ENCODE measurements at regions not wholly inside any gene's neighbourhood (a gene's known extent, or its start where the extent isn't known, plus 50 kb on each side); places are given as distances from the start of the nearest gene placed in this dataset.

DNA sequence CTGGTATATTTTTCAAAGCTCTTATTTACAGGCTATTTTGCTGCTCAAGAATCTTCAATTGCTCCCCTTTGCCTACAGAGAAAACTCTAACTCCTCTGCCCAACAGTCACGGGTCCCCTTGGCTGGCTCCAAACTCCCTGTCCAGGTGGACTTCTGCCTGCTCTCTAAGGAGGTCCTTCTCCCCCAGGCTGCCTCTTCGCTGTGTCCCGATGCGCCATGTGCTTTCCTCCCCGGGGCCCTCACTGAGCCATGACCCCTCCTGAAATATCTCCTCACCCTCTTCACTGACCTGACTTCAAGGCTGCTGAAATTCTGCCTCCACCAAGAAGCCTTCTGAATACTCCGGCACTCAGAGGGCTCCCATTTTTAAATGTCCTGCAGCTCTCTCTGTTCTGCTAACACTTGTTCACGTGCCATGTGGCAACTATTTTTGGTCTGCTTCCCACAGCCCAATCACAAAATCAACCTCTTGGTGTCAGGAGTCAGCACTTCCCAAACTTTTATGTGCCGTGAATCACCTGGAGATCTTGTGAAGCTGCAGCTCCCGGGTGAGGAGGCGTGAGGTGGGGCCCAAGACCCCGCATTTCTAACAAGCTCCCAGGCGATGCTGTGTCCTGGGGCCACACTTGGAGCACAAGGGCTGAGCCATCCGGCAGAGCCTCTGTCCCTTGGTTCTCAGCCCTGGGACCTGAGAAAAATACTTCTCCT lies 85.7 kb upstream of the COL13A1 start:
- intact Hi-C loops (cut with micrococcal nuclease) = loop anchor here (2.0 kb wide), 1 partner anchor 201 kb away; no protein-coding TSS in a partner anchor

GRCh38 chr10:69716711-69717560 lies 84.8 kb upstream of the COL13A1 start:
- intact Hi-C loops (cut with micrococcal nuclease) = loop anchor here (1.0 to 2.0 kb wide), 2 partner anchors 73 to 202 kb away; no protein-coding TSS in a partner anchor

DNA sequence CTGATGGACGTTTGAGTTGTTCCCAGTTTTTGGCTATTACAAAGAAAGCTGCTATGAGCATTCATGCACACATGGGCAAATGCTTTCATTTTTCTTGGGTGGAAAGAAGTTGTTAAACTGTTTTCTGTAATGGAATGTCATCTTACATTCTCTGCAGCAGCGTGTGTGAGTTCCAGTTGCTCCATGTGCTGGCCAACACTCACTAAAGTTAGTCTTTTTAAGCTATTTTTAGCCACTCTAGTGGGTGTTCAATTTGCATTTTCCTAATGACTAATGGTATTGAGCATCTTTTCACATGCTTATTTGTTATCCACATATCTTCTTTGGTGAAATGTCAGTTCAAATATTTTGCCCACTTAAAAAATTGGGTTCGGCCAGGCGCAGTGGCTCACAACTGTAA lies 82.8 kb upstream of the COL13A1 start:
- intact Hi-C loops (cut with micrococcal nuclease) = no loop called here

- intact Hi-C loops (cut with micrococcal nuclease) = no loop called here
These were observed 79.9 kb upstream of the COL13A1 start for GRCh38 chr10:69721690-69722310.

- intact Hi-C loops (cut with micrococcal nuclease) = no loop called here
These were observed 78.1 kb upstream of the COL13A1 start for GRCh38 chr10:69723653-69724052.

DNA sequence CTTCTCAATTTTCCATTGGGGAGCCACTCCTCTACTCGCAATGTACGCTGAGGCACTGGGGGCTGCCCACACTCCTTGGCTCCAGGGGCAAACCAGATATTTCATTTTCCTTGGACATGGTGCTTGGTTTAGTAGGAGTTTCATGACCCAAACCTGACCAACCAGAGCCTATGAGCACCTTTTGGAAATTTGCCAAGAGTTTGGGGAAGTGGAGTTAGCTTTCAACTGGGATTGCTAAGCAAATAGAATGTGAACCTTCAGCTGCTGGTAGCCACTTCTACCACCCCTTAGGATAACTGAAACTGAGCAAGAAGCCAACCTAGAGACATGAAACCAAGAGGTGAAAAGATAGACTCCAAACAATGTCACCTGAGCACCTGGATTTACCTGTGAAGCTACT lies 74.9 kb upstream of the COL13A1 start:
- intact Hi-C loops (cut with micrococcal nuclease) = no loop called here

- intact Hi-C loops (cut with micrococcal nuclease) = no loop called here
These were observed 73.3 kb upstream of the COL13A1 start for GRCh38 chr10:69728335-69728870.

DNA sequence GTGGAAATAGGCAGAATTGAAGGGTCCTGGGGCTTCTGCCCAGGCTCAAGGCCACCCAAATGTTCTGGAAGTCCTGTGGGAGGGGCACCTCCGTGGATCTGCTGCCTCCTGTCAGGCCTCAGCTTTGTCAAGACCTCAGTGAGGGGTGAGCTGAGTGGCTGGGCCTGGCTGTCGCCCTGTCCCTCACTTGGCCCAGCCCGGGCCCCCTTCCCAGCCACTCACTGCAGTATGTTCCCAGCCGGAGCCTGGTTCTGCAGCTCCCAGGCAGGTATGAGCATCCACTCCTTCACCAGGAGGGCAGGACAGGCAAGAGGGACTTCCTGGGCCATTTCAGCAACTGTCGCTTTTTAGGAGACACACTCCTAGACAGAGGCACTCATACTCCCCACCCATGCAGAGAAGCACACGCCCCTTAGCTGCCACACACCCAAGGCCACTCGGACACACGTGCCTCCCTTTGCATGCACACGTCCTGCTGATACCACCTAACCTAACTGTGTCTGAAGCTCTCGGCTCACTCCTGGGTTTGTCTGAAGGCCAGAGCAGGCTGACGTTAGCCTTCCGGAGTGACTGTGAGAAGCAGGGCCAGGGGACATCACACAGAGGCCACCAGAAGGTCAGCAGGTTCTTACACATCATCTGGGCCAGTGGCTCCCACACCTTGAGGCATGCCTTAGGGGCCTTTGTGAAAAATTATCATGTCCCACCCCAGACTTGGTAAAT lies 72.2 kb upstream of the COL13A1 start:
- intact Hi-C loops (cut with micrococcal nuclease) = no loop called here

DNA sequence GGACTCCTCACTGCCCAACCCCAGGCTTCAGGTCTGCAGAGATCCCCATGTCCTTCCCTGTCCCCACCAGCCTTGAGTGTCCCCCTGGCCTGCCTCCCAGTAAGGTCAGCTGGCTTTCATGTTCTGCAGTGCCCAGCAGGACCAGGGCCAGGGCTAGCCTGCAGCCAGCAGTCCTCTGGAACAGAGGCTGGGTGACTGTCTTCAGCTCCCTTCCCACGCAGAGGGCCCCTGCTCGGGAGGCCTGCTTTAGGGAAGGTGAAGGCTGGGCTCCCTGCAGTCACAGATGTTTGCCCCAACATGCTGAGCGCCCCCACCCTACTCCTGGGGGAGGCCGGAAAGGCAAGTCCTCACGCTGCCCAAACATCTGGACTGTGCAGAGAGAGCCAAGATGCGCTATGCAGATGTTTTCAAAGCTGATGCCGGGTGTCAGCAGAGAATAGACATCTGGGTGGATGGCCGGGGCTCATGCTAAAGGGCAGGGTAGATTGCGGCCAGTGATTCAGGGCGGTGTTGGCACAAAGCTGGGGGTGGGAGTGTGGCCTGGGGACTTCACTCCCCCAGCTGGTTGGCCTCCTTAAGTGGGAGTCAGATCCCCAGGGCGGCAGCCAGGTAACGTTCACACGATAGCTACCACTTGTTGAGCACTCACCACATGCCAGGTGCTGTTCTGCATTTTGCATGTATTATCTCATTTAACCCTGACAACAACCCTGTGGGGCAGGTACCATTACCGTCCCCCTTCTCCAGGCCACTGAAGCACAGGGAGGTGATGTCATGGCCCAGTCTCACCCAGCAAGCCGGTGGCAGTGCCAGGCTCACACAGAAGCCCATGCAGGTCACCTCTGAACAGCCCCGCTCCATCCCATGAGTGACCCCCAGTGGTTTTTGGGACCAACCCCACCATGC lies 71.2 kb upstream of the COL13A1 start:
- intact Hi-C loops (cut with micrococcal nuclease) = no loop called here

- intact Hi-C loops (cut with micrococcal nuclease) = no loop called here
These were observed 70.5 kb upstream of the COL13A1 start for GRCh38 chr10:69731184-69731583.

DNA sequence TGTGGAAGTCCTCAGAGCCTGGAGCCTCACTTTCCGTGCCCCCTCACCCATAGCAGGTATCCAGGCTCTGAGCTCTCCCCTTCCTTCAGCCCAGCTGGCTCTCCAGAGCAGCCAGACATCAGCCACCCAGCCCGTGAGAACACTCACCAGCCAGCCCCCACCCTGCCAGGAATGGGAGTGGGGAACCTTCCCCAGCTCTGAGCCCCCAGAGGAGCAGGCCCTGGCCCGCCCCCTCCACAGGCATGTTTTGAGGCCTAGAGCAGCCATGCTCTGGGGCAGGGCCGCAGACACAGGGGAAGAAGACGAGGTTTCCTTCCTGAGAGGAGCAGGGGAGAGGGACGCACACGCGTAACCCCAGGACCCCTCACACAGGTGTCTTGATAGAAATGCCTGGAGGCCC lies 70.0 kb upstream of the COL13A1 start:
- intact Hi-C loops (cut with micrococcal nuclease) = no loop called here

- intact Hi-C loops (cut with micrococcal nuclease) = no loop called here
These were observed 69.4 kb upstream of the COL13A1 start for GRCh38 chr10:69732147-69732825.

DNA sequence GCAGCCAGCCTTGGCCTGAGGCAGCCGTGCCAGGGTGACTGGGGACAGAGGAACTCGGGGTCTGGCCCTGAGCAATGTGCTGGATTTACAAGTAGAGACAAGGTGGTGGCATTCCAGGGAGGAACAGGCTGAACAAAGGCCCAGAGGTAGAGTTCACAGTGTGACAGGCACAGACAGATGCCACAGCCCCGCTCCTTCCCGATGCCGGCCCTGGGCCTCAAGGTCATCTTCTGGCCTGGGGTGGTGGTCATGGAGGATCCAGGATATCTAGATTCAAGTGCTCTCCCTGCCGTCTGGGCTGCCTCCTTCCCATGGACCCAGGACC lies 68.9 kb upstream of the COL13A1 start:
- intact Hi-C loops (cut with micrococcal nuclease) = no loop called here

DNA sequence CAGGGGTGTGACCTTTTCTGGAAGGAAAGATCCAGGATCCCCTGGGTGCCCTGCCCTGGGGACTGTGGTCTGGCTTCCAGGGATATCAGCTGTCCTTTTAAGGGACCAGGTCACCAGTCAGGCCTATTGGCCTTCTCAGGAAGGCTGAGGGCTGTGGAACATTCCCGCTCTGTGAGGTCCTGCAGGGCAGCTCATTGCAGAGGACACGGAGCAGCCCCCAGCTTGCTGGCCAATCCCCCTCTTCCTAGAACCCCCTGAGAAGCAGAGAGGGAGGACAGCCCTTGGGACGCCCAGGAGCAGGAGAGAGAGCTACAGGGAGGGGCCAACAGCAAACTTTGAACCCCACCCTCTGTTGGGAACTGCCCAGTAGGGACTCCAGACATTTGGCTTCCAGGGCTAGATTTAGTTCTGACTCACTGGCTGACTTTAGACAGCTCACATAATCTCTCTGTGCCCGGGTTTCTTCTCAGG lies 67.9 kb upstream of the COL13A1 start:
- intact Hi-C loops (cut with micrococcal nuclease) = no loop called here

GRCh38 chr10:69734416-69734796 lies 67.3 kb upstream of the COL13A1 start:
- intact Hi-C loops (cut with micrococcal nuclease) = no loop called here

GRCh38 chr10:69734797-69735468 lies 66.8 kb upstream of the COL13A1 start:
- intact Hi-C loops (cut with micrococcal nuclease) = no loop called here

- intact Hi-C loops (cut with micrococcal nuclease) = no loop called here
These were observed 64.6 kb upstream of the COL13A1 start for GRCh38 chr10:69736886-69737641.

- intact Hi-C loops (cut with micrococcal nuclease) = no loop called here
These were observed 63.6 kb upstream of the COL13A1 start for GRCh38 chr10:69738071-69738470.

Measured in T-helper 2 cell treated with Interferon-gamma antibody and Interleukin-4, amounts not matched to agents 100 ng/mL and 5 ng/mL, for 36 hours (primary cell).